GM06990 (cell line): ENCODE measurements at regions not wholly inside any gene's neighbourhood (a gene's known extent, or its start where the extent isn't known, plus 50 kb on each side); places are given as distances from the start of the nearest gene placed in this dataset.

Experiments
- DNase-seq: peaks from one replicate; pipeline ENCODE4 v3.0.0-alpha.2; 2011; ENCODE audit not compliant: insufficient read length; ENCODE audit errors: extremely low read depth
- H3K27me3 ChIP-seq: replicated peaks from 2 replicates; pipeline ENCODE4 v1.6.0; 2011; ENCODE audit warnings: low read length; ENCODE audit not compliant: control insufficient read depth, insufficient read depth
- H3K36me3 ChIP-seq: 2 replicates; pipeline ENCODE4 v1.5.1; 2011; ENCODE audit warnings: low read length; ENCODE audit not compliant: control insufficient read depth, insufficient read depth
- H3K4me3 ChIP-seq: replicated peaks from 2 replicates; pipeline ENCODE4 v1.5.1; 2011; ENCODE audit warnings: low read depth, mild to moderate bottlenecking, control low read depth, low read length
- CTCF ChIP-seq: IDR thresholded peaks from 2 replicates; pipeline ENCODE4 v1.5.1; 2011; ENCODE audit warnings: low read length, control low read depth, mild to moderate bottlenecking, inconsistent platforms; ENCODE audit not compliant: insufficient read depth, poor library complexity, severe bottlenecking

- no peak for TF ChIP-seq CTCF
- no peak for DNase-seq
- Histone ChIP-seq H3K27me3 (no peaks in the 10 kb centered on the region), H3K4me3 (no peak overlapping the region), H3K36me3 (no peaks in the 10 kb centered on the region)
Observed at GRCh38 chr11:15536438-15536837, 421.7 kb downstream of the INSC start.

GRCh38 chr11:15539645-15540044 is 424.9 kb downstream of the INSC start:
- DNase-seq: no peak
- H3K4me3 ChIP-seq: no peak overlapping the region
- TF ChIP-seq CTCF: no peak
- H3K36me3 ChIP-seq: no peaks in the 10 kb centered on the region
- no peaks in the 10 kb centered on the region for H3K27me3 ChIP-seq

GRCh38 chr11:15541079-15541478 is 426.4 kb downstream of the INSC start:
- Histone ChIP-seq H3K27me3 (no peaks in the 10 kb centered on the region), H3K4me3 (no peak overlapping the region), H3K36me3 (no peaks in the 10 kb centered on the region)
- no peak for DNase-seq
- no peak for TF ChIP-seq CTCF

GRCh38 chr11:15544353-15544752 is 429.6 kb downstream of the INSC start:
- H3K4me3 ChIP-seq: no peak overlapping the region
- H3K27me3 ChIP-seq: no peaks in the 10 kb centered on the region

GRCh38 chr11:15547685-15548084 is 433.0 kb downstream of the INSC start:
- no peak overlapping the region for H3K4me3 ChIP-seq
- no peak for DNase-seq
- no peaks in the 10 kb centered on the region for H3K36me3 ChIP-seq
- no peak for TF ChIP-seq CTCF
- no peaks in the 10 kb centered on the region for H3K27me3 ChIP-seq

More at GRCh38 chr11:15544353-15544752, 429.6 kb downstream of the INSC start:
- H3K36me3 ChIP-seq: no peaks in the 10 kb centered on the region
- no peak for DNase-seq
- TF ChIP-seq CTCF: no peak
